NOMO-1 treated with dmso at 0.1 percent for 144 hours (cell line): ENCODE measurements at regions not wholly inside any gene's neighbourhood (a gene's known extent, or its start where the extent isn't known, plus 50 kb on each side); places are given as distances from the start of the nearest gene placed in this dataset.

ENCODE experiments used
- DNase-seq: peaks from one replicate; lab custom pipeline; 2025; ENCODE audit not compliant: unreplicated experiment; lab: John Stamatoyannopoulos, UW

DNA sequence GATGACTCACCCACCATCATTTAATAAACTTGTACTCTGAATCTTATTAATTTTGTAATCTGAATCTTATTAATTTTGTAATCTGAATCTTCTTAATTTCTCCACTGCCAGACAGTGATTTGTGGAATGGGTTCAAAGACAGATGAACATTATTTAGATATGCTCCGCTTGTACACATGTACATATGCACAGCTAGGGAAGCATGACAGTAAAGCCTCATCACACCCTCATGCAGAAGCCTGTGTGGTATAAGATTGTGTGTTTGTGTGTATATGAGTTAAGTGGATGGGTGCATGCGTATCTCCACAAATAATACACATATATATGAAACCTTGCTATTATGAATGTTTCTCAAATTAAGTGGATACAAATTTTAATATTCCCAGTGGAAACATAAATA, 318.5 kb upstream of the SFRP2 start:
- DNase-seq = no peak

DNA sequence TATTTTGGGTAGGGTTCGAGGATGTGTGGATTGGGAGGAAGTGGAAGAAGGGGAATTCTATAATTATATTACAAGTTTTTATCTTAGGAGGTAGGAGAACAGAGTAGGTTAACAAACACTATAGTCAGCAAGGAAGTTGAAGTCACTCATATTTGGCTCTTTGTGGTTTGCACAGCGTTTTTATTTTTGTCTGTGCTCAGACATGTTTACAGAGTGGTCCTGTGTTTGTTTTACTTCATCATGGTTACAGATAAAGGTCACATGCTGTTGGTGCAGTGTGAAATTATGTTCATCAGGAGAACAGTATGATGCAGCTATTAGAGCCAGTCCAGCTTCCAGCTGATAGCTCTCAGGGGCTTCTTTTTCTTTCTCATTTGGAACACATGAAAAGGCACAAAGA, 299.9 kb upstream of the SFRP2 start:
- no peak for DNase-seq

DNA sequence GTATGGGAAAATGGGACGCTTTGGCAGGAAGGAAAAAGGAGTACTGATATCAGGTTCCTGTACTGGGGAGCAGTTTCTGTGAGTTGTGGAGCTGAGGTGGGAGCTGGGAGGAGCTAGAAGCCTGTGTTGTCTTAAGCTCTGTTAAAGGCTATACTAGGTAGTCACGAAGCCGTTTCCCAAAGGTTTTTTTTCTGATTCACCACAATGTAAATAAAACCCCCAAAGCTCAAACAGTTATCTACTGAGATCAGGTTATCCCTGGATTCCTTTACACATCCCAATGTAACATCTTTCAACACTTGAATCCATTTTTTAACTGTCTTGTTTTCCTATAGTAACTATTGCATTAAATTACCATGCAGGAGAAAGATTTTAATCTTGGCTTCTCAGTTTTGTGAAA, 297.4 kb upstream of the SFRP2 start:
- no peak for DNase-seq

DNA sequence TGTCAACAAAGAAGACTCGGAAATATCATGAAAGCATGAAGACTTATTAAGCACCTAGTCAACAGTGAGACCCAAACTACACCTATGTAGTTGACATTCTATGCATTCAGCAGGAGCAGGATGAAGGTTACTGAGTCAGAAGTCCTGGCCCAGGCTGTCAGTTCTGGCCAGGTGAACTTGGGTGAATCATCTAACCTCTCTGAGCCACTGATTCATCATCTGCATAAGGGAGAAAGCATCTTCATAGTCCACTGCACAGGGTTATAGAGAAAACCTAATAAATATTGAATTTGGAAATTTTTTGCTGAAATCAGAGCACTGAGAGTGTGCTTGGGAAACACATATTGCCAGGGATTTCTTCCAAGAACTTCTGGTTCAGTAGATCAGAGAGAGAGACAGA, 296.0 kb upstream of the SFRP2 start:
- no peak for DNase-seq

DNA sequence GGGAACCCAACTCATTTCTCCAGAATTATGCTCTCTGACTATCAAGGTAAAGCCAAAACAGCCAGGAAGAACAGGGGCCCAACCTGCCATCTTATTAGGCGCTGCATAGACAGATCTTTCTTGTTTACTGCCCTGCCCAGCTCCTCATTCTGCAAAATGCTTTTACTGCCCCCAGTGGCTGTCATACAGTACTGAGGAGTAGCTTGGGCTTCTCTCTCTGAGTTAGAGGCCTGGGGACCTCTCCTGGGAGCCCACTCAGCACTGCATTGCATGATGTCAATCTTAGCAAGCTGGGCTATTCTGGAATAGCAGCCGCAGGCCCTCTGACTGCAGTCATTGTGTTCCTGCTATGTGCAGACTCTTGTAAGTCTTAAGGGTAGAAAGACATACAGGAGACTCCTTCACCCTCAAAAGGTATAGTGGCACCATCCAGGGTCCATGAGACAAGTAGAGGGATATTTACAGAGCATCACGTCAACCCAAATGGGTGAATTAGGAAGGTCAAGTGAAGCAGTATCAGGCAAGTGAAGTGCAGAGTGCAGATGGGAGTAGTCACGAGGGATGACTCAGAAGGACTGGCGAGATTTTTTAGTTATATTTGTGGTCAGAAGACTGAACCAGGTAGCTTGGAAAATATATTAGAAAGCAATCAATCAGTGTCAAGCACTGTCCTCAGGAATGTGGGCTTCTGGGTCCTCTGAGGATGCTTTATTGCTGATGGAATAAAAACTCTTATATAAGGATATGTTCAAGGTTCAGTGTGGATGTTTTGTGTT, 294.1 kb upstream of the SFRP2 start:
- DNase-seq = no peak

DNA sequence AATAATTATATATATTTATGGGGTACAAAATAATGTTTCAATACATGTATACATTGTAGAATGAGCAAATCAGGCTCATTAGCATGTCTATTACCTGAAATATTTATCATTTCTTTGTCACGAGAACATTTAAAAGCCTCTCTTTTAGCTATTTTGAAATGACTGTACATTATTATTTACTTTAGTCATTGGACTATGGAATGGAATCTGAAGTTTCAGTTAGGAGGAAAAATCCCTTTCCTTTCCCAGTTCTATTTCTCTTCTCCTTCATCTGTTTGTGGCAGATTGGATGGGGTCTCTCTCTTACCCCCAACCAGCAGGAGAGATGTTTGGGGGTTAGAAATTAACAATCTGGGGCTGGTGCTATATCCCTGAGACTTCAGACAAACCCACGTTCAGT, 292.5 kb upstream of the SFRP2 start:
- DNase-seq = no peak

DNA sequence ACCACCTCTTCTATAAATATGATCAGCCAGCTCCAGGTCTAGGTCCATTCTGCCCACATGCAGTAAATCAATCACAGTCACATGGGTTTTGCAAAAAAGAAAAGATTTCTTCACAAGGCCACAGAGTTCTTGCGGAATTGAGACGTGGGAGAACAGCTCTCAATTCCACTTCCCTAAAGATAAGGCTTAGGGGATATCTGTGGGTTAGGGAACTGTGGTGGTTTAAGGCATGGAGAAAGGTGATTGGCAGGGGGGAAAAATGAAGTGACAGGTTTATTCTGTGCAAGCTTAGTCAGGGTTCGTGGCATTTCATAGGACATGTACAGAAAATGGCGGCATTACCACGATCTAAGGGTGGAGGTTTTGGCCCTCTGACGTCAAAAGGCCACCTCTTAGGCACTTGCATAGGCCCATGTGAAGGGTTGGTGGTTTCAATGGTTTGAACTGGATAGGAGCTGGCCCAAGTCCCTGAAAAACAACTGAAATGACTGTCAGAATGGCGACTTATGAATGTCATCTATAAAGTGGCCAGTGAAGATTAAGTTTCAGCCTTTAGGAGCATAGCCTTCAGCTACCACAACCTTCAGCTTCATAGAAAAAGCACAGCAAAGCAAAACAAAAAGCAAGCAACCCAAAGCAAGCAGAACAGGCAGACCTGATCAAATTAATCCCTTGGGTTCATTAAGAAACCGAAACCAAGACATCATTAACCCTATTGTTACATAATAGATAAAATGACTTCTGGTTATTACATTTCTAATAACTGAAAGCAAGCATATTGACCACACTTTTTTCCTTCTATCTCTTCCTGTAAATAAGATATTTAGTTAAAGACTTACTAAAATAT, 289.8 kb upstream of the SFRP2 start:
- DNase-seq = peak; percentile 77

DNA sequence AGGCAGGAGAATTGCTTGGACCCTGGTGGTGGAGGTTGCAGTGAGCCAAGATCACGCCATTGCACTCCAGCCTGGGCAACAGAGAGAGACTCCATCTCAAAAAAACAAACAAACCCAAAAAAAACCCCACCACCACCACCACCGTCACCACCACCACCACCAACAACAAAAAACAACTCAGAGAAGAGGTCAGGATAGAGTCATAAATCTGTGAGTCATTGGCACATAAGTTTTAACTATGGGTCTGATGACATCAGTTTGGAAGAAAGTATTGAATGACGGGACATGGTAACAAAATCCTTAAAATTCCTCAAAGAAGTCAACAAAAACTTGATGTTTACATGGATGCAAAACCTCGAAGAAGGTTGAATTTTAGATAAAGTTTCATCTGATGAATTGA, 288.0 kb upstream of the SFRP2 start:
- DNase-seq = no peak

DNA sequence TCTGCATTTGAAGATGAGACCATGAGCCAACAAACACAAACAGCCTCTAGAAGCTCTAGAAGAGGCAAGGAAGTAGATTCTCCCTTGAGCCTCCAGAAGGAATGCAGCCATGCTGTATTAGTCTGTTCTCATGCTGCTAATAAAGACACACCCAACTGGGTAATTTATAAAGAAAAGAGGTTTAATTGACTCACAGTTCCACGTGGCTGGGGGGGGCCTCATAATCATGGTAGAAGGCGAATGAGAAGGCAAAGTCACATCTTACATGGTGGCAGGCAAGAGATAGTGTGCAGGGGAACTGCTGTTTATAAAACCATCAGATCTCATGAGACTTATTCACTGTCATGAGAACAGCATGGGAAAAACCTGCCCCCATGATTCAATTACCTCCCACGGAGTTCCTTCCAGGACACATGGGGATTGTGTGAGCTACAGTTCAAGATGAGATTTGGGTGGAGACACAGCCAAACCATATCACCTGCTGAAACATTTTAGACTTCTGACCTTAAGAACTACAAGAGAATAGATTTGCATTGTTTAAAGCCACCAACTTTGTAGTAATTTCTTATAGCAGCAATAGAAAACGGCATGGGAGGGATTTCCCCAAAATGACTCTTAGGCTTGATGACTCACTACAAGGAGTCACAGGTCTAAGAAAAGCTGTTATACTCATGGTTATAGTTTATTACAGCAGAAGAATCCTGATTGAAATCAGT, 284.4 kb upstream of the SFRP2 start:
- DNase-seq = no peak

DNA sequence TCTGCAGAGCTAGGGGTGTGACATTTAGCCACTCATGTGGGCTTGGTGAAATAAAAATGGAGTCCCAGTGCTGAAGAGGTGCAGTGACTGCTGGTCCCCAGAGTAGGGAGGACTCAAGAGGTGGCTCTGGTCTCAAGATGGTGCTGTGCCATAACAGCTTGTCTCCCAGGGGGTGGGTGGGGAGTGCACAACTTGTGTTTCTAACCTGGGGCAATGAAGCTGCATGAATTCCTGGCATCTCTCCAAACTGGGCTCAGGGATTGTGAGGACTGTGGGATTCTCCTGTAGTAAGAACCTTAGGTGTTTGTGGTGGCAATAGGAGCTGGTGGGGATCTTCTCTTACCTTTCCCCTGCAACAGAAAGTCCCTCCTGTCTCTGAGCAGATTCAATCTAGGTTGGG, 278.9 kb upstream of the SFRP2 start:
- DNase-seq = no peak

DNA sequence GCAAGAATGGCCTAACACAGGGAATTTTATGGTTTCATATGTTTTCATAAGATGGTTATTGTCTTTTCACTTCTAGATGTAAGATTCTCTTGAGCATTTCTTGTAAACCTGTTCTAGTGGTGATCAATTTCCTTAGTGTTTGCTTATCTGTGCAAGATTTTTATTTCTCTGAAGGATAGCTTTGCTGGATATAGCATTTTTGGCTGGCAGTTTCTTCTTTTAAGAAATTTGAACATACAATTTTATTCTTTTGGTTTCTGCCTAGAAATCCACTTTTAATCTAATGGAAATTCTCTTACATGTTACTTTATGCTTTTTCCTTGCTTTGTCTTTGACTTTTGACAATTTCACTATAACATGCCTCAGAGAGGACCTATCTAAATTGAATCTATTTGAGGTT, 276.5 kb upstream of the SFRP2 start:
- no peak for DNase-seq

DNA sequence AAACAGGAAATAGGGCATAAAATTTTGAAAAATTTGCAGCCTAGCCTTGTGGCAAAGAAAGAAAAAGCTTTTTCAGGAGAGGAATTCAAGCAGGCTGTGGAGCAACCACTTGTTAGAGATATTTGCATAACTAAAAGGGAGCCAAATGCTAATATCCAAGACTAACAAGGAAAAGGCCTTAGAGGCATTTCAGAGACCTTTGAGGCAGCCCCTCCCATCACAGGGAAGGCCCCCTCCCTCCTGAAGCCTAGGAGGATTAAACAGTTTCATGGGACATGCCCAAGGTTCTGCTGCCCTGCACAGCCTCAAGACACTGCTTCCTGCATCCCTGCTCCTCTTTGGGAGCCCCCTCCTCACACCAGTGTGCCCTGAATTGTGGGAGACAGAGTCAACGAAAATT, 275.4 kb upstream of the SFRP2 start:
- DNase-seq = no peak

DNA sequence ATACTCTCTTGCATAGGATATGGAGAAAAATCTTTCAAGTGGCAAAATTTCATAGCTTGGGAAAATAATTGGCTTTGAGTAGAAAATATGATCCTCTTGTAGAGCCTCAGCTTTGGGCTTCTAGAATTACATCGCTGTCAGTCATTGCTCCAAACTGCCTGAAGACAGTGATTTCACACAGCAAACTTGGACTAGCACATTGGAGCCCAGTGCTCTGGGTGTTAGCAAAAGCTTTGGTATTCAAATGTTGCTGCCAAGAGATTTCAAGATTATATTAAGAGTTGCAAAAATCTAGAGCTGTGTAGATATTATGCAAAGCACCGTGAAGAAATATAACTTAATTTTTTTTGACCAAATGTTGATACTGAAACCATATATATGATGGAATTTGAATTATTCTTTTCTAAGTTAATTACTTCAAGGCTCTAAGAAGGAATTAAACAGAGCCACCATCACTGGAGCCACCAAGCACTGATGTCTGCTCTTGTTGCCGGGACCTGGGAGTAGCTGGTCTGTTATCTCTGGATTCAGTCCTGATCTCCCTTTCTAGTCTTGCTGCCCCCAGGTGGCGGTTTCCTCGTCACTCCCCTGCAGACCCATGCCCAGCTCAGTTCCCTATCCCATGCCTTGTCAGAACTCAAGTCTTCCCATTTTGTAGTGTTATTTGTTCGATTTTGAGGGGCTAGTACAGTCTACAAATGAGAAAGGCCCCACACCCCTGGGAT, 260.7 kb upstream of the SFRP2 start:
- DNase-seq = no peak

DNA sequence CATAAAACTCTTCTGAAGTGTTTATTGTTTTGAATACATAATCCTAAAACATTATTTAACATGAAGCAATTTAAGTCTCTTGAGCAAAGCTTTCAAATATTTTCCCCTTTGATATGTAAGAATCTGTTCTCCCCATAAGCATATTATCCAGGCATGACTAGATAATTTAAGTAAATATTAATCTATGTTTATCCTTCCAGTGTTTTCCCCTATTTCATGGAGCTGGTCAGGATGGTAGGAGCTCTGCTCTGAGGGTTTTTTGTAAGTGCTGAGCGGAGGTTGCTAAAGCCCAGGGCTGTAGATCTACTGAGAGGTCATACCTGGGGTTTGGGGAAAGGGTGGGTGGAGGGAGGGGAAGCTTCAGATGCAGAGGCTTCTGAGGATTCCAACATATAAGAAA, 258.9 kb upstream of the SFRP2 start:
- DNase-seq = no peak

DNA sequence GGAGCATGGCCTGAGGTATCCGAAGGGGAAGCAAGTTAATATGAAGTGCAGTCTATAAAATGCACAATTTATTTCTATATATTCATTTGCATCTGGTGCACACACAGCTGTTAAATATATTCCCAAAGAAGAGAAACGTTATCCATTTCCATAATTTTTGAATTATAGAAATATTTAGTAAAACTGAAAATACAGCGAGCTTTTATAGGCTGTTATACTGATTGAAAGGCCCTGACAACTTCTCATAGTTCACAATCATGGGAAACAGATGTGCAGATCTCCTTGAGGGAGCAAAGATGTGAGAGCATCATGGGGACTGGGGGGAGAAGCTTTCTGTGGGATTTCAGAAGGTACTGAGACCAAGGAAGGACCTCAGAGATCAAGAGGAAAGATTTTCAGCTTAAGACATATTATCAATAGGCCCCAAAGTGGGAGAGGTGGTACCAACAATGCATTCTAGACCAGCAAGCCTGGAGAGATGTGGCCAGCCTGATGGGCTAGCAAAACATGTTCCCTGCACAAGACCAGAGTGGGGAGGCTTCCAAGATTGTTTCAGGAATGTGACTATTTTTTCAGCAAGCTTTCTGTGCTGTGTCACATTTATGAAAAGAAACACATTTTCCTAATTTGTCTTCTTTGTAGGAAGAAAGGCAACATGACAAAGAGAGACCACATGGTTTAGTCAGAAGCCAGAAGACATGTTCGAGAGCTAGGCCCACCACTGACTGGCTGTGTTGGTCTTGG, 256.0 kb upstream of the SFRP2 start:
- no peak for DNase-seq

DNA sequence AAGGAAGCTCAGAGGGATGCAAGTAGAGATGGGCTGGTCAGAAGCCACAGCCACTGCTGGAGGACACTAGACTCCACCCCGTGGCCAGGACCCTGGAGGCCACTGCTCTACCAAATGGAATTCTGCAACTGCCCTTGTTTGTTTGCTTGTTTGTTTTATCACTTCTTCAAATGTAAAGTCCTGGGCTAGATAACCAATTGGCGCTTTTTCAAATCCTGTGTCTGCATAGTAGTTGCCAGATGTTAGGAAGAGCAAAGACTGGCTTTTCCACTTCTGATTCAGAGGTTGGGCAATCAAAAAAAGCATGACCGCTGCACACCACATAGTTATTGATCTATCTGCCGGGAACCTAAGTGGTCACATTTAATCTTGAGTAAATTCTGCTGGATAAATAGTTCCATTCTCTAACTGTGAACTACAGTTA, 255.2 kb upstream of the SFRP2 start:
- DNase-seq = no peak

DNA sequence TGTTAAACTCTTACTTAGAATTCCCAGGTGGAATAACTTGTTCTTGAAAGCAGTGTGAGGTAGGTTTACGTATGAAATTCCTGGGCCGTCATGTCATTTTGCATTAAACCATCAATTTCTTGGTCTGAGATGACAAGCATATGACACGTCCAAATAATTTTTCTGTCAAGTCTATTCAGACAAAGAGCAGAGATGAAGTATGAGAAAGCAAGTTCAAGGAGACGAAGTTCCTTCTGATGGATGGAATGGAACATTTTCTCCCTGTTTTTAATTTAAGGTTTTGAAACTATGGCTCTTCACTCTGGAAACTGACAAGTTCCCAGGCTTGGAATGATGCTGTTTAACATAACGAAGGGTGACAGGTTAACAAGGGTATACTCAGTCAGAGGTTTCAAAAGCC, 252.8 kb upstream of the SFRP2 start:
- no peak for DNase-seq

DNA sequence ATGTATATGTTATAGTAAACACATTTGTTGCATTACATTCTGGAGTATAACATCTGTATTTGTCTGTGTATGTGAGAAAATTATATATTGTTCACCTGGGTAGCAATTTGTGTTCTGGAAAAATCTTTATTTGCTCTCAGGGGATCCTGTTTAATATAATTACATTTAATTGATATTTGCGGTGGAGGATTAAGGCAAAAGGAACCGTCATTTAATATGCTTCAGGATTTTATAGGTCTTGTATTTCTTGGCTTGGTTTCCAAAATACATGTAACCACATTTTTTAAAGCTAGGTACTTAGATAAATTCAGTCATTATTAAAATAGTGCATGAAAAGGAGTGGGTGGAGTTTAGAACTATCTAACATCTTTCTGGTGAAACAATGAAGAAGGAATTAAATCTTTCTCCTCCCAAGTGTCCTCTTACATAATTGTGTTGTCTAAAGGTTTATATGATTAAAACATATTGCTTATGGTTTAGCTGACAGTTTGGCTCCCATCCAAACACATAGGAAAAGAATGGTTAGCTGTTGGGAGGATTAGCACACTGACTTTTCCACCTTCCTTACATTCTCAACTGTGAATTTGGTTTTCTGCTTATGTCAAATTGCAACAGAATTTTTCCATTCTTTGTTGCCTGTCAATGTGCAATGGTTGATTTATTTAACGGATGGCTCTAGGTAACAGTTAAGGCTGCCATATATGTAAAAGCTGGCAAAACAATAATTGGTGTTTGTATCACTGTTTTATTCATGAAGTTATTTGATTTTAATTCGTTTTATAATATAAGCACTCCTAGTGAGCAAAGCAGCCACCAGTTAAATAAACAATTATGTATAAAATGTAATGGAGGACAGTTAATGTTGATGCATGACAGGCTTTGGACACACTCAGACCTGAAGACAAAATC, 250.8 kb upstream of the SFRP2 start:
- DNase-seq = no peak

DNA sequence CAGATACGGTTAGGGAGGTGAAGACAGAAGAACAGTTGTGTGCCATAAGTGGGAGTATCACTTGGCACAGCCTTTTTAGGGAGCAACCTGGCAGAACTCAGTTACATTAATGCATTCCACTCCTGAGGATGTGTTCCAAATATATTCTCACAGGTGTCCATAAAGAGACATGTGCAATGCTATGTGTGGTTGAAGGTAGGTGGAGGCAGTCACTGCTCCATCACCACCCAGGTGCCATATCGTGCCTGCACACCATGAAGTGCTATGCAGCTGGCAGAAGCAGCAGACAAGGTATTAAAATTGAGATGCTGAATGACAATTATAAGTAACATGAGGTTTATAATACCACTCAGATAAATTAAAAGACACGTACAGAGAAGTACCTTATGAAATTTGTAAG, 248.0 kb upstream of the SFRP2 start:
- DNase-seq = no peak

DNA sequence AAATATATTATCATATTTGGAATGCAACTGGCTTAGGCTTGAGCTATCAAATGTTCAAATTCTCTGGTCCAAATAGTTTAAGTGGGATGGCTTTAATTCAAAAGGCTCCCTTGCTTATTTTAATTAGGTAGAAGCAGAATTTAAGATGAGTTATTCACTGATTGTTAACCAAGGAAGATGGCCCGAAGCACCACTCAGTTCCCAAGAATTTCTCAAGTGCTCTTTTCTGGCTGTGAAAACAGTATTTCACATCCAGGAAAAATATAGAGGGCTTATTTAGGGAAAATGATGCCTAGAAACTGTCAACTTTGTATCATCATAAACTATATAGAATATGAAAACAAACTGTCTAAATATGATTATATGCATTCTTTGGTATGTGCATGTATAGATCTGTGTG, 246.5 kb upstream of the SFRP2 start:
- DNase-seq = no peak
